ENCODE measurements at regions not wholly inside any gene's neighbourhood (a gene's known extent, or its start where the extent isn't known, plus 50 kb on each side); places are given as distances from the start of the nearest gene placed in this dataset.

GRCh38 chr6:156016186-156016976 is 560.7 kb upstream of the NOX3 start:
- H3K4me3 Mint-ChIP-seq, result no peak overlapping the region
- no peak for ATAC-seq (replicated peaks)
- no peak for DNase-seq

GRCh38 chr6:156013155-156013554 is 557.5 kb upstream of the NOX3 start:
- Mint-ChIP-seq H3K4me1 (peaks cover 20 to 30% of the 10 kb centered on the region in 2 donors), H3K36me3 (peaks cover 2 to 4% of the 10 kb centered on the region in 2 donors), H3K27ac (no peak overlapping the region), H3K9me3 (peaks cover 5 to 8% of the 10 kb centered on the region in 2 donors), H3K27me3 (no peaks in the 10 kb centered on the region), H3K4me3 (peak overlapping the region; percentile 7 to 39)
- ATAC-seq (replicated peaks) (peak; percentile 84 to 87), DNase-seq (peak; percentile 20)

More at GRCh38 chr6:156016186-156016976, 560.7 kb upstream of the NOX3 start:
- Mint-ChIP-seq H3K27ac (no peak overlapping the region), H3K4me1 (peaks cover 24 to 43% of the 10 kb centered on the region in 2 donors), H3K9me3 (peaks cover 5 to 6% of the 10 kb centered on the region in 2 donors), H3K27me3 (no peaks in the 10 kb centered on the region), H3K36me3 (peaks cover 2 to 4% of the 10 kb centered on the region in 2 donors)

- no peak overlapping the region for H3K27ac Mint-ChIP-seq
- peaks cover 0 to under 1% of the 10 kb centered on the region in 2 donors for H3K36me3 Mint-ChIP-seq
- ATAC-seq (replicated peaks) (no peak), DNase-seq (no peak)
- H3K27me3 Mint-ChIP-seq, result no peaks in the 10 kb centered on the region
- peaks cover 0 to 3% of the 10 kb centered on the region in 2 donors for H3K9me3 Mint-ChIP-seq
- H3K4me1 Mint-ChIP-seq, result peaks cover 12 to 29% of the 10 kb centered on the region in 2 donors
- H3K4me3 Mint-ChIP-seq, result no peak overlapping the region
Measured at GRCh38 chr6:156009656-156010055, 554.0 kb upstream of the NOX3 start.

GRCh38 chr6:156004796-156005195 is 549.2 kb upstream of the NOX3 start:
- H3K4me3 Mint-ChIP-seq, result no peak overlapping the region
- no peaks in the 10 kb centered on the region for H3K27me3 Mint-ChIP-seq
- ATAC-seq (replicated peaks) (no peak), DNase-seq (no peak)
- no peak overlapping the region for H3K27ac Mint-ChIP-seq
- peaks cover 0 to 9% of the 10 kb centered on the region in 2 donors for H3K4me1 Mint-ChIP-seq
- peaks cover 0 to 3% of the 10 kb centered on the region in 2 donors for H3K9me3 Mint-ChIP-seq
- H3K36me3 Mint-ChIP-seq, result no peaks in the 10 kb centered on the region

GRCh38 chr6:155996151-155996550 is 540.5 kb upstream of the NOX3 start:
- DNase-seq (no peak), ATAC-seq (replicated peaks) (no peak)
- Mint-ChIP-seq H3K4me1 (peaks cover 0 to 11% of the 10 kb centered on the region in 2 donors), H3K9me3 (peaks cover 3 to 4% of the 10 kb centered on the region in 2 donors), H3K36me3 (no peaks in the 10 kb centered on the region), H3K27me3 (peaks cover 0 to 5% of the 10 kb centered on the region in 2 donors), H3K27ac (no peak overlapping the region), H3K4me3 (no peak overlapping the region)

GRCh38 chr6:155995281-155995680 is 539.6 kb upstream of the NOX3 start:
- H3K36me3 Mint-ChIP-seq, result no peaks in the 10 kb centered on the region
- no peak overlapping the region for H3K4me3 Mint-ChIP-seq
- H3K4me1 Mint-ChIP-seq, result peaks cover 0 to 11% of the 10 kb centered on the region in 2 donors
- DNase-seq, result no peak
- H3K27me3 Mint-ChIP-seq, result peaks cover 0 to 5% of the 10 kb centered on the region in 2 donors
- H3K9me3 Mint-ChIP-seq, result peaks cover 3 to 4% of the 10 kb centered on the region in 2 donors
- ATAC-seq (replicated peaks), result no peak
- no peak overlapping the region for H3K27ac Mint-ChIP-seq

- Mint-ChIP-seq H3K9me3 (peaks cover 3 to 4% of the 10 kb centered on the region in 2 donors), H3K36me3 (no peaks in the 10 kb centered on the region), H3K27ac (no peak overlapping the region), H3K4me3 (no peak overlapping the region), H3K27me3 (peaks cover 0 to 5% of the 10 kb centered on the region in 2 donors), H3K4me1 (peaks cover 0 to 11% of the 10 kb centered on the region in 2 donors)
- ATAC-seq (replicated peaks), result no peak
- DNase-seq, result no peak
Measured at GRCh38 chr6:155994086-155994485, 538.4 kb upstream of the NOX3 start.

GRCh38 chr6:155993240-155993639 is 537.6 kb upstream of the NOX3 start:
- DNase-seq (no peak), ATAC-seq (replicated peaks) (no peak)
- no peaks in the 10 kb centered on the region for H3K36me3 Mint-ChIP-seq
- peaks cover 0 to 11% of the 10 kb centered on the region in 2 donors for H3K4me1 Mint-ChIP-seq
- peaks cover 3 to 4% of the 10 kb centered on the region in 2 donors for H3K9me3 Mint-ChIP-seq
- H3K27me3 Mint-ChIP-seq, result peaks cover 0 to 5% of the 10 kb centered on the region in 2 donors
- no peak overlapping the region for H3K4me3 Mint-ChIP-seq
- peak overlapping the region; percentile 26 for H3K27ac Mint-ChIP-seq

GRCh38 chr6:155985660-155986138 is 530.1 kb upstream of the NOX3 start:
- Mint-ChIP-seq H3K27me3 (no peaks in the 10 kb centered on the region), H3K36me3 (no peaks in the 10 kb centered on the region), H3K27ac (no peak overlapping the region), H3K9me3 (no peaks in the 10 kb centered on the region), H3K4me3 (no peak overlapping the region), H3K4me1 (no peaks in the 10 kb centered on the region)
- DNase-seq, result no peak
- no peak for ATAC-seq (replicated peaks)

- DNase-seq (no peak), ATAC-seq (replicated peaks) (no peak)
- Mint-ChIP-seq H3K4me3 (no peak overlapping the region), H3K4me1 (no peaks in the 10 kb centered on the region), H3K27me3 (no peaks in the 10 kb centered on the region), H3K9me3 (no peaks in the 10 kb centered on the region), H3K27ac (no peak overlapping the region), H3K36me3 (no peaks in the 10 kb centered on the region)
Measured at GRCh38 chr6:155980768-155981079, 525.1 kb upstream of the NOX3 start.

GRCh38 chr6:155980014-155980767 is 524.6 kb upstream of the NOX3 start:
- Mint-ChIP-seq H3K4me3 (no peak overlapping the region), H3K9me3 (no peaks in the 10 kb centered on the region), H3K4me1 (no peaks in the 10 kb centered on the region), H3K36me3 (no peaks in the 10 kb centered on the region), H3K27ac (no peak overlapping the region), H3K27me3 (no peaks in the 10 kb centered on the region)
- ATAC-seq (replicated peaks), result no peak
- no peak for DNase-seq

- Mint-ChIP-seq H3K27ac (no peak overlapping the region), H3K36me3 (no peaks in the 10 kb centered on the region), H3K9me3 (no peaks in the 10 kb centered on the region), H3K4me1 (peaks cover 14 to 31% of the 10 kb centered on the region in 2 donors), H3K27me3 (no peaks in the 10 kb centered on the region), H3K4me3 (no peak overlapping the region)
- no peak for DNase-seq
- ATAC-seq (replicated peaks), result no peak
Measured at GRCh38 chr6:155975506-155975905, 519.9 kb upstream of the NOX3 start.

- H3K4me1 Mint-ChIP-seq, result peaks cover 14 to 32% of the 10 kb centered on the region in 2 donors
- no peaks in the 10 kb centered on the region for H3K27me3 Mint-ChIP-seq
- H3K4me3 Mint-ChIP-seq, result no peak overlapping the region
- DNase-seq (no peak), ATAC-seq (replicated peaks) (no peak)
- H3K27ac Mint-ChIP-seq, result no peak overlapping the region
- H3K36me3 Mint-ChIP-seq, result no peaks in the 10 kb centered on the region
- H3K9me3 Mint-ChIP-seq, result no peaks in the 10 kb centered on the region
Measured at GRCh38 chr6:155974811-155975323, 519.2 kb upstream of the NOX3 start.

GRCh38 chr6:155974359-155974758 is 518.7 kb upstream of the NOX3 start:
- Mint-ChIP-seq H3K27ac (no peak overlapping the region), H3K4me3 (no peak overlapping the region), H3K27me3 (no peaks in the 10 kb centered on the region), H3K4me1 (peaks cover 14 to 32% of the 10 kb centered on the region in 2 donors), H3K36me3 (no peaks in the 10 kb centered on the region), H3K9me3 (no peaks in the 10 kb centered on the region)
- no peak for ATAC-seq (replicated peaks)
- no peak for DNase-seq
